ENCODE measurements at regions not wholly inside any gene's neighbourhood (a gene's known extent, or its start where the extent isn't known, plus 50 kb on each side); places are given as distances from the start of the nearest gene placed in this dataset.

DNA sequence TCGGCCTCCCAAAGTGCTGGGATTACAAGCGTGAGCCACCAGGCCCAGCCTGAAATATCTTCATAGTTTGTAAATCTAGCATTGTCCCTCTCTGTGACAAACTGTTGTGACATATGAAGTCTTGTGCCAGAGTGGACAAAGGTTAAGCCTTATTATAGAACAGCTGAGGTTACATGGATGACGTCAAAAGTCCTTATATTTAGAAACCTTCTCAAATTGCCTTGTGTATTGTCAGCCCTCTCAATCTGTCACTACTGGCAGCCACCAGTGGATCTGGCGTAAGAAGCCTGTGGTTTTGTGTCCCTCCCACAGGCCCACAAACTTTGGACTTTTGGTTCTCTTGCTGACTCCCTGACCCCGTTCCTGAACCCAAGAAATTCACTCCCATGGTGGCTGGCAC, 79.4 kb upstream of the CCDC112 start:
- DNase-seq (ENCODE audit: low spot score): no peak

- no peak for DNase-seq (ENCODE audit: low spot score)
These were observed 77.8 kb upstream of the CCDC112 start for GRCh38 chr5:115374057-115374775.

GRCh38 chr5:115372146-115372545, 75.7 kb upstream of the CCDC112 start:
- peak; percentile 68 for DNase-seq (ENCODE audit: low spot score)

DNA sequence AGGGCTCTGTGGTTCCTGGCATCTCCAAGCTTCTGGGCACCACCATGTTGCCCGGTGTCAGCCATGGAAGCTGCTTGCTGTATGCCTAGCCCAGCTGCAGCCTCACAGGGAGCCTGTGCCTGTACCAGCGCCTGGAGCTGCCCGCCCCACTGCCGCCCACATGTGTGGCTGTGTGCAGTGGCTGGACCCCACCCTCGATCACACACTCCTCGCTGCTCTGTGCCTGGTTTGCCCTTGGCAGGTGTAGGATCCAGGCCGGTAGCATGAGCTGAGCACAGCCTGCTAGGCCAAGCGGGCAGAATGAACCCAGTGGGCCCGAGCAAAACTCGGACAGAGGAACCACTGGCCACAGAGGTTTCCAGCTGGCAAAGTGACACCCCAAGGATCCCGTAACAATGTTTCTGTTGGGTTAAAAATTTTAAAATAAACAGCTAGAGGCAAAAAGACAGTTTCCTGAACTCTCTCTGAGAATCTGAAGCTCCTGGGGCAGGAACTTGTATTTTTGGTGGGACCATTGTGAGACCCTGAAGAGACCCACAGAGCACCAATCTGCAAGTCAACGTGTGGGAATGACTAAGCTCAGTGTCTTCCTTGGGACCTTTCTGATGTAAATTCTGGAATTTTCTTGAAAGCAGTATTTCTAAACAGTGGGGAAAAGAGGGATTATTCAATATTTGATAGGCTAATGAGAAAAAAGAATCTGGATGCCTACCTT, 73.1 kb upstream of the CCDC112 start:
- no peak for DNase-seq (ENCODE audit: low spot score)

DNA sequence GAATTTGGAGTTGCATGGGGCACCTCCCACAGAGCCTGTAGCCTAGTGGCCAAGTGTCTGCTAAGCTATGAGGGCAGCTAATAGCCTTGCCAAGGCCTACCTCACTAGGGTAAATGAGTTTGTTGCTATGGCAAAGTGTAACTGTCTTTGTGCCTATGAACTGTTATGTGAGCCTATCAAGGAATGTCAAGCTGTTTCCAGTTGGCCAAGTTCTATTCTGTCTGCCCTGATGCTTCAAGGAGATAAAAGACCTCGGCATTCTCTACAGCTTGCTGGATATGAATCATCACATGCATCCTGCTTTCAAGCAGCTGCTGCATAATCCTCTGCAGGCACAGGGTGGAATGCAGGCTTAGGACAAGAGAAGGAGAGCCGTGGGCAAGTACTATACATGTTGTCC, 69.8 kb upstream of the CCDC112 start:
- DNase-seq (ENCODE audit: low spot score): peak; percentile 89

GRCh38 chr5:115363879-115364278, 67.4 kb upstream of the CCDC112 start:
- no peak for DNase-seq (ENCODE audit: low spot score)

GRCh38 chr5:115360046-115360685, 63.7 kb upstream of the CCDC112 start:
- DNase-seq (ENCODE audit: low spot score): no peak

- DNase-seq (ENCODE audit: low spot score): no peak
These were observed 59.4 kb upstream of the CCDC112 start for GRCh38 chr5:115355767-115356381.

DNA sequence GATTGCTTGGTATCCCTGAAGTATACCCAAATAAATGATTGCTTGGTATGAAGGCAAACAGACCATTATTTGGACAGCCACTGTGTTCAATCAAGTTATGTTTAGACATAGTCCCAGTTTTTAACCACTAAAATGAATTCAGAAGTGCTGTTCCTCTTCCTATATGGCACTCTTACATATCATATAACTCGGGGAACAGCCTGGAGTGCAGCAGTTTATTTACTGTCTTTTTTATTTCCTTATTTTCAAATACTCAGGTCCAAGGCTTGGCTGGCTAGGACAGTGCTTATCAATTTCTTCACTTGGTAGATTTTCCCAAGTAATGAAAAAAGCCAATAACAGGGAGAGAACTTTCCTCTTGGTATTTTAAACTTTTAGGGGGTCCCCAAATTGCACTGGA, 58.6 kb upstream of the CCDC112 start:
- no peak for DNase-seq (ENCODE audit: low spot score)

- DNase-seq (ENCODE audit: low spot score): no peak
These were observed 57.8 kb upstream of the CCDC112 start for GRCh38 chr5:115354246-115354645.

GRCh38 chr5:115352571-115352970, 56.1 kb upstream of the CCDC112 start:
- DNase-seq (ENCODE audit: low spot score): no peak

DNA sequence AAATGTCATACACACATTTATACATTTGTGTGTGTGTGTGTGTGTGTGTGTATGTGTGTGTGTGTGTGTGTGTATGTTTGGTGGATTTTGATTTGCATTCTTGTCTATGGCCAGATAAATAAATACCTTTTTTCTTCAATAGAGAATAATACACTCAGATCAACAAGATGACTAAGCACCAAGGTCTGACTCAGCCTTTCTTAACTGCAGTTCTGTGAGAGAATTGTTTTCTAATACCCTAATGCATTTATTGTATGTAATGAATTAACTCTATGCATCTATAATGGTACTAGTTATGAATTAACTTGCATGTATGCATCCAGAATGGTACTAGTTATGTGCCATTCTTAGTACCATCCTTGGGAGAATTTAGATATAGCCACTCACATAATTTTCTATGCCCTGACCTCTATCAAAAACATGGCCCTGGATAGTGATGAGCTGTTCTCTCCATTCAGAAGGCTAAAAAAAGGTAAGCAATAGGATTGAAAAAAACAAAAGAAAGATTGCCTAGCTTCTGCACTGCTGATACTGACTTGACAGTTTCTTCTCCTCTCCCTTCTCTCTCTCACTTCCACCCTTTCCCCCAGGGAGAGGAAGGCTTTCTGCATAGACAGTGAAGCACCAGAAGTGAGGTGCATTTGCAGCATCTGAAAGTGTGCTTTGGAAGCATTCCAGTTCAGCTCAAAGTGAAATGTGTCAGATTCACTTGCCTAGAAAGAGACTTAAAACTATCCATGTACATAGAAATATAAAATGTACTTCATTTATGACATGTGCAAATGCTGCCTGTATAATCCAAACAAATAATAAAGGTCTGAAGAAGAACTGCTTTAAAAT, 55.1 kb upstream of the CCDC112 start:
- DNase-seq (ENCODE audit: low spot score): peak; percentile 43

GRCh38 chr5:115350894-115351293, 54.4 kb upstream of the CCDC112 start:
- no peak for DNase-seq (ENCODE audit: low spot score)

DNA sequence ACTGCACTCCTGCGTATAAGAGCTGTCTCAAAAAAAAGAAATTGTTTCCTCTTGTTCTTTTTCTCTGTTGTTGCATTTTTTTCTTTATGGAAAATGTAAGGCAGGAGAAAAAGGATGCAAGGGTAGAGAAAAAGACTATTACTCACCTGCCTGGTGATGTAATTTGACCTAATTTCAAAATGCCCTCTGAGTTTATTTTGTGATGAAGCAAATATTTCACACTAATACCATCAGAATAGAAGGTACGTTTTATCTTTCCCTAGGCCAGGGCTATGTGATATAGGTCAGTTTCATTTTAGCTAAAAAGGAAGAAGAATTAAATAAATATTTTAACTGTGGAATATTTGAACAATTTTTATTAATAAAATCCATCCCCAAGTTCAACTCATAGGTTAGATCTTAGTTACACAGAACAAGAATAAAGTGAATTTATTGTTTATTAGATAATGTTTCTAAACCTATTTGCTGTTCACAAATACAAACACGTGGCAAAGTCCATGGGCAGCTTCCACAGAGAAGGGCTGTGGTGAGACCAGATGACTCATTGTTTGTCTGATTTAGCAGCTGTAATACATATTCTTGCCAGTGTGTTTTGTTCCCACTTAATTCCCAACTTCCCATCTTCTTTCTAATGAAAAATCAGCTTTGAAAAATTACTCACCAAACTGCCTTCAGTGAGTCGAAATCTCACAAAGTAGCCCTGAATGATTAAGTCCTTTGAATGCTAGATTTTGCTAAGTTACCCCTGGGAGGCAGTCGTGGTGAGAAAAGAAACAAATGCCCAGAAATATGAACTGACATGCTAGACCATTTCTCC, 52.8 kb upstream of the CCDC112 start:
- DNase-seq (ENCODE audit: low spot score): peak; percentile 84

GRCh38 chr5:115348175-115348574, 51.7 kb upstream of the CCDC112 start:
- no peak for DNase-seq (ENCODE audit: low spot score)
